Muscle of leg (tissue), 3 donors: ENCODE measurements at regions not wholly inside any gene's neighbourhood (a gene's known extent, or its start where the extent isn't known, plus 50 kb on each side); places are given as distances from the start of the nearest gene placed in this dataset.
A peak's percentile ranks its signal among the peaks of the same experiment; 100 is the strongest.
"Not testable (repeated sequence)": the region's sequence is repeated elsewhere in the genome, so short reads cannot be mapped to it uniquely, and the experiment has no call there.

ENCODE experiments used
- DNase-seq: peaks from one replicate; pipeline ENCODE4 v3.0.0; 2013
- H3K27ac ChIP-seq: one replicate; pipeline ENCODE4 v1.5.1; 2013; ENCODE audit warnings: mild to moderate bottlenecking, low read length, control low read depth
- H3K27me3 ChIP-seq: one replicate; pipeline ENCODE4 v1.6.1; 2013; ENCODE audit warnings: low read length; ENCODE audit not compliant: control insufficient read depth, insufficient read depth
- H3K36me3 ChIP-seq: one replicate; pipeline ENCODE4 v1.6.1; 2013; ENCODE audit warnings: low read length; ENCODE audit not compliant: control insufficient read depth, insufficient read depth
- H3K4me1 ChIP-seq: one replicate; pipeline ENCODE4 v1.6.1; 2013; ENCODE audit warnings: low read length; ENCODE audit not compliant: control insufficient read depth, insufficient read depth
- H3K4me3 ChIP-seq: one replicate; pipeline ENCODE4 v1.5.1; 2013; ENCODE audit warnings: low read length, control low read depth
- H3K9me3 ChIP-seq: replicated peaks from 2 replicates; pipeline ENCODE4 v1.6.1; 2013; ENCODE audit warnings: low read depth, low read length; ENCODE audit not compliant: control insufficient read depth
- WGBS: methylation state at CpG from one replicate; pipeline ENCODE4 v1.1.5; 2013; ENCODE audit warnings: missing lambda C conversion rate; ENCODE audit not compliant: insufficient coverage; 5-methylcytosine and 5-hydroxymethylcytosine counted together

DNA sequence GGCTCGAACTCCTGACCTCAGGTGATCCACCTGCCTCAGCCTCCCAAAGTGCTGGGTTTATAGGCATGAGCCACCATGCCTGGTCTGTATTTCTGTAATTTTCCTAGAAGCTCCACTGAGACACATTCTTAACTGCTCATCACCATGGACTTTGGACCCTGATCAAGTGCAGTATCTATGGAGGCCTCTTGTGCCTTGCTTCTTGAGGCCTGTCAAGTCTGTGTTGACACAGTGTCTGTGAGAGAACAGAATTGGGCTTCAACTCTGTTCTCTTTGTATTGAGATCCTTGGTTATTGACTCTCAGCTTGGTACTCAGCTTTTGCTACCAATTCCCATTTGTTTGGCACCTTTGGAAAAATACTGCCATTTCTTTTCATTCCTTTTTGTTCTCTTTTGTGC, 188.0 kb downstream of the SPATA31A6 start:
- H3K4me3 ChIP-seq, H3K27ac ChIP-seq, H3K36me3 ChIP-seq, H3K27me3 ChIP-seq, H3K4me1 ChIP-seq, H3K9me3 ChIP-seq, DNase-seq: not testable (repeated sequence)
- WGBS = no CpG with 5 or more reads among the region's 1 CpG

DNA sequence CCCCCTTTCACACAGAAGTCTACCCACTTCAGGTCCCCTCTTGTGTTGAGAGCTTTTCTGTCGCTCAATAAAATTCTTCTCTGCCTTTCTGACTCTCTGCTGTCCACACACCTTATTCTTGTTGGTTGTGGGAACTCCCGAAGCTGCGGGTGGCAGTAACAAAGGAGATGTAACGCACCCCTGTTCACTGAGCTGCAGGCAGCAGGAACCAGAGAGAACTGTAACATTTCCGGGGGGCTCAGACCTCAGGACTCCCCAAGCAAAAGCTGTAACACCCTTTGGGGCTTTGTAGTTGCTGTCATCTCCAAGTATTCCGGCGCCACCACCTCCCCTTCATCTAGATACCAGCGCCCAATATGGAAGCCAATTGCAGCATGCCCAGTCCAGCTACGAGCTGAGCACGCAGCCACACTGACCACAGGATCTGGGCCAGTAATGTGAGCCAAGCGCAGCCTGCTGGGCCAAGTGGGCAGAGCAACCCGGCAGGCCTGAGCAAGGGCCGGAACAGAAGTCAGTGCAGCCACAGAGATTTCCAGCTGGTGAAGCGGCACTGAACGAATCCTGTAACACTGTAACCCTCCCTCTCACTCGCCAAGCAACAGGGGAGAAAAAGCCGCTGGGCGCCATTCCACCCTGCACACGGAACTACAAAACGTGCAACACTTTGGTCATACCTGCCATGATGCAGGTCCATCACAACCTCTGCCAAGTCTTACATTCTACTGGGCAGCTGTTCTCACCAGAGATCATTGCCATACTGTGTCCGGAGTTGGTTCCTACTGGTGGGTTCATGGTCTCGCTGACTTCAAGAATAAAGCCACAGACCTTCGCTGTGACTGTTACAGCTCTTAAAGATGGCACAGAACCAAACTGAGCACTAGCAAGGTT, 194.3 kb downstream of the SPATA31A6 start:
- not testable (repeated sequence) for H3K9me3 ChIP-seq, H3K27me3 ChIP-seq, H3K36me3 ChIP-seq, H3K4me1 ChIP-seq, H3K4me3 ChIP-seq, DNase-seq, H3K27ac ChIP-seq
- WGBS = 88% methylated on average over 6 of the region's 23 CpGs

DNA sequence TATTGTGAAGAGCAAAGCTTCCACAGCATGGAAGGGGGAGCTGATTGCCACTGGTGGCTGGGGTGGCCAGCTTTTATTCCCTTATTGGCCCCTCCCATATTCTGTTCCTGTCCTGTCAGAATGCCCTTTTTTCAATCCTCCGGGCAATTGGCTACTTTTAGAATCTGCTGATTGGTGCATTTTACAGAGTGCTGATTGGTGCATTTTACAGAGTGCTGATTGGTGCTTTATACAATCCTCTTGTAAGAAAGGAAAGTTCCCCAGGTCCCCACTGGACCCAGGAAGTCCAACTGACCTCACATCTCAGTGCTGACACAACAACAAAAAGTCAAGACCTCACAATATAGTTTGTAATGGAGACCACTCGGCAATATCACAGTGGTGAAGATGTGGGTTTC, 195.0 kb downstream of the SPATA31A6 start:
- Histone ChIP-seq H3K27me3 (no peaks in the 10 kb centered on the region), H3K4me1 (no peaks in the 10 kb centered on the region), H3K36me3 (no peaks in the 10 kb centered on the region), H3K27ac (no peak overlapping the region), H3K4me3 (no peak overlapping the region), H3K9me3 (peaks cover 7% of the 10 kb centered on the region)
- no peak for DNase-seq
- no CpG with 5 or more reads among the region's 2 CpGs for whole genome bisulfite sequencing

DNA sequence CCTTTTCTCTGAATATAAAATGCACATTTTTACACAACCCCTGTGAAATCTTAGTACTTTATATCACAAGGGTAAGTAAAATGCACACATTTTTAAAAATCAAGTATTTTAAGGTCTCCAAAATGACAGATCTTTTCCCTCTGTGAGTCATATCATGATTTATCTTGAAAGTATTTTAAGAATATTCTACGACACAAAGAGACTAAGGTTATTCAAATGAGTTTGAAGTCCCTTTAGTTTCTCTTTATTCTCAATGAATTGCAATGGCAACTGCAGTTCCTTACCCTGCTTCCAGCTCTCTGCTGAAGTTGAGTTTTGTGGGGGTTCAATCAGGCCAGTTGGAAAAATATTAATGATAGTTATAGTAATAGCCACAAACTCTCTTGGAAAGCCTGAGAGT, 196.1 kb downstream of the SPATA31A6 start:
- H3K36me3 ChIP-seq, H3K27ac ChIP-seq, DNase-seq, H3K4me3 ChIP-seq, H3K27me3 ChIP-seq, H3K4me1 ChIP-seq, H3K9me3 ChIP-seq: not testable (repeated sequence)
- no CpG with 5 or more reads among the region's 1 CpG for WGBS

DNA sequence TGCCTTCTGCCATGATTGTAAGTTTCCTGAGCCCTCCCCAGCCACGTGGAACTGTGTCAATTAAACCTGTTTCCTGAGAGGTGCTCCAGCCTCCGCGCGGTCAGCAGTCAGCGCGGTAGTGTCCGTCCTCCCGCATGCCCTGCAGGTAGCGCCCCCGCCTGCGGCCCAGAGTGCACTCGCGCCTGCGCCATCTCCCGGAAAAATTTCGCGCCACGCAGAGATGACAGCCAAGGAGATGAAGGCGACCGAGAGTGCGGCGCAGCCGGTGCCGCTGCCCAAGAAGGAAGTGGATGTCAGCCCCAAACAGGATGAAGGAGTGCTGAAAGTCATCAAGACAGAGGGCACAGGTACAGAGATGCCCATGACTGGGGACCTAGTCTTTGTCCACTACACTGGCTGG, 201.1 kb downstream of the SPATA31A6 start:
- 91% methylated on average over 12 of the region's 24 CpGs for WGBS
- not testable (repeated sequence) for H3K4me1 ChIP-seq, H3K4me3 ChIP-seq, H3K9me3 ChIP-seq, H3K27ac ChIP-seq, H3K27me3 ChIP-seq, H3K36me3 ChIP-seq, DNase-seq

DNA sequence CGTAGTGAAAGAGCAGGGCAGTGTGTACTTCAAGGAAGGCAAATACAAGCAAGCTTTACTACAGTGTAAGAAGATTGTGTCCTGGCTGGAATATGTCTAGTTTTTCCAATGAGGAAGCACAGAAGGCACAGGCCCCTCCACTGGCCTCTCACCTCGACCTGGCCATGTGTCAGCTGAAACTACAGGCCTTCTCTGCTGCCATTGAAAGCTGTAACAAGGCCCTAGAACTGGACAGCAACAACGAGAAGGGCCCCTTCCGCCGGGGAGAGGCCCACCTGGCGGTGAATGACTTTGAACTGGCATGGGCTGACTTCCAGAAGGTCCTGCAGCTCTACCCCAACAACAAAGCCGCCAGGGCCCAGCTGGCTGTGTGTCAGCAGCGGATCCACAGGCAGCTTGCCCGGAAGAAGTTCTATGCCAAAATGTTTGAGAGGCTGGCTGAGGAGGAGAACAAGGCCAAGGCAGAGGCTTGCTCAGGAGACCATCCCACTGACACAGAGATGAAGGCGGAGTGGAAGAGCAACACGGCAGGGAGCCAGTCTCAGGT, 202.2 kb downstream of the SPATA31A6 start:
- not testable (repeated sequence) for H3K27me3 ChIP-seq, H3K4me3 ChIP-seq, H3K4me1 ChIP-seq, H3K9me3 ChIP-seq, H3K36me3 ChIP-seq, H3K27ac ChIP-seq
- DNase-seq = peak; percentile 27
- 66% methylated on average over 5 of the region's 11 CpGs for WGBS

DNA sequence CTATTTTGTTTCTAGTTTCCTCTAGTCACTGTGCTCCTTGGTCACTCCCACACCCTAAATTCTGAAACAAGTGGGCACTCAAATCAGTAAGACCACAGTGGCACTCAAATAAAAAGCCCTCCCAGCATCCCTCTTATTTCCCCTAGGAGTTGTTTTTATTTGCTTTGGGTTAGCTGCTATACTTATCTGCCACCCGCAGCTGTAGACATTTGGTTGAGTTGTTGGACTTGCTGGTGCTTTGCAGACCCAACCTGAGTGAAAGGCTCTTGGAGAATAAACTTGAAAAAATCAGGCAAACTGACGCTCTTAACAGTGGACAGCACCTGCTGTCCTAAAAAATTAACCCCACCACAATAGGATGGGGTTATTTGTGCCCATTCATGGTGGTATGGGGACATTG, 203.0 kb downstream of the SPATA31A6 start:
- no peak overlapping the region for H3K4me3 ChIP-seq
- H3K9me3 ChIP-seq = peaks cover 4% of the 10 kb centered on the region
- no CpG with 5 or more reads among the region's 2 CpGs for WGBS
- H3K27me3 ChIP-seq = no peaks in the 10 kb centered on the region
- no peaks in the 10 kb centered on the region for H3K4me1 ChIP-seq
- H3K36me3 ChIP-seq = no peaks in the 10 kb centered on the region
- H3K27ac ChIP-seq = no peak overlapping the region
- DNase-seq = no peak

DNA sequence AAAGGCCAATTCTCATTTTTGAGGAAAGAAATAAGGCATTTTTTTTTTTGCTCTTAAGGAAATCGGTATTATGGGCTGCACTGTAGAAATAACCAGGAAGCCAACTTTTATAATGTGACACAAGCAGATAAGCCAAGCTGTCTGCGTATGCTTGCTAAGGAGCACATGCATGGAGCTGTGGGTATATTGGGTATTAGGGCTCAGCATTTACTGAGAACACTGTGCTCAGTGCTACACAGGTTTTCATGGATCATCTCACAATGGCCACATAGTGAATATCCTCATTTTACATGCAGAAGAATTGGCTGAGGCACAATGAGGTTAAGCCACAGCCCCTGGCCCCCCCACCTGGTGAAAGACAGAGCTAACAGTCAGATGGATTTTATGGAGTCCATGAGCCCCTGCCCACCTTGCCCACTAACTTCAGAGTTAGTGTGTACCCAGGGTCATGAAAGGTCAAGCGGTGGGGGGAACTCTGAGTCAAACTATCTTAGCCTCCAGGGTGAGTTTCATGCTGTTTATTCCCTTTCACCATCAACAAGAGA, 204.8 kb downstream of the SPATA31A6 start:
- H3K27me3 ChIP-seq = no peaks in the 10 kb centered on the region
- no peak overlapping the region for H3K27ac ChIP-seq
- H3K36me3 ChIP-seq = no peaks in the 10 kb centered on the region
- H3K4me3 ChIP-seq = no peak overlapping the region
- H3K9me3 ChIP-seq = peaks cover 4% of the 10 kb centered on the region
- H3K4me1 ChIP-seq = no peaks in the 10 kb centered on the region
- DNase-seq = no peak
- 84% methylated on average over 3 of the region's 3 CpGs for WGBS

DNA sequence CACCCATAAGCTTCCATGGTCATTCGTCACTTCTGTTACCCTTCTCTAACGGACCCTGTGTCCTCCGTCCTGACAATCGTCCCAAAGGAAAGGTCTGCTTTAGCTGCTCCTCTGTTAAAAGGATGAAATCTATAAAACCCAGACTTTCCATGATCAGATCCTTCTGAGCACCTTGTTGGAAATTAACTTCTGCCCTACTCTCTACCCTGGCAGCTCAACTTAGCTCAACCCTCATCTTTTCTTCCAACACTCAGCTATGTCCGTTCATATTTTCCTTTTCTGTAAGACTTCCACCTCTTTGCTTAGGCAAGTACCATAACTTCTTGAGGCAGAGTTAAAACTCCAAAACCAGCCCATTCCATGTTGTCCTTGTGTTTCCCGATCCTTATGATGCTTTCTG, 205.4 kb downstream of the SPATA31A6 start:
- H3K4me1 ChIP-seq = no peaks in the 10 kb centered on the region
- WGBS = 84% methylated on average over 5 of the region's 6 CpGs

DNA sequence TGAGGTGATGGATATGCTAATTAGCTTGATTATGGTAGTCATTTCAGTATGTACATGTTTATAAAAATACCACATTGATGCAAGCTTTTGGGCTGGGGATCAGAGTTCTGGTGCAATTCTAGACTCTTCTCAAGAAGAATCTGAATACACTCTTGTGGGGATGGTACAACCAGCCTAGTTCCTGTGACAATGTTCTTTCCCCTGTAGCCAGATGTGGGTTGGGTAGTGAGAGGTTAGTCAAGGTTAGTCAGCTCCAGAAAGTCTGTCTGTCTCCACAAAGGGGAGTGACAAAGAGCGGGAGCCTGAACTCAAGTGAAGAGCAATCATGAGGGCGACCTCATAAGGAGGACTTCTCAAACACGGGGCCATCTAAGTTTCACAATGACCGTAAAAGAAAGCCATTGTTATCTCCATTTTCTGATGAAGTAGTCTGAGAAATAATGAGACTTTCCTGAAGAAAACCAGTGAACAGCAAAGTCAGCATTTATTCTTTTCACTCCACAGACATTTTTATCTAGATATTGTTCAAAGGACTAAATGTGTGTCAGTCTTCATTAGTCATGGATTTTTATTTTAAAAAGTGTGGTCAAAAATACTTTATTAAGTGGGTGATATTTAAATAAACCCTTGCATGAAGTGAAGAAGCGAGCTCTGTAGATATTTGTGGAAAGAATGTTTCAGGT, 209.5 kb downstream of the SPATA31A6 start:
- H3K9me3 ChIP-seq, H3K4me3 ChIP-seq, H3K27me3 ChIP-seq, H3K4me1 ChIP-seq, H3K27ac ChIP-seq, DNase-seq, H3K36me3 ChIP-seq: not testable (repeated sequence)
- WGBS = 67% methylated on average over 1 of the region's 5 CpGs

More for the DNA sequence above, 205.4 kb downstream of the SPATA31A6 start:
- no peak for DNase-seq
- Histone ChIP-seq H3K4me3 (no peak overlapping the region), H3K36me3 (no peaks in the 10 kb centered on the region), H3K27me3 (no peaks in the 10 kb centered on the region), H3K9me3 (peaks cover 4% of the 10 kb centered on the region), H3K27ac (no peak overlapping the region)
